ENCODE measurements at regions not wholly inside any gene's neighbourhood (a gene's known extent, or its start where the extent isn't known, plus 50 kb on each side); places are given as distances from the start of the nearest gene placed in this dataset.

DNA sequence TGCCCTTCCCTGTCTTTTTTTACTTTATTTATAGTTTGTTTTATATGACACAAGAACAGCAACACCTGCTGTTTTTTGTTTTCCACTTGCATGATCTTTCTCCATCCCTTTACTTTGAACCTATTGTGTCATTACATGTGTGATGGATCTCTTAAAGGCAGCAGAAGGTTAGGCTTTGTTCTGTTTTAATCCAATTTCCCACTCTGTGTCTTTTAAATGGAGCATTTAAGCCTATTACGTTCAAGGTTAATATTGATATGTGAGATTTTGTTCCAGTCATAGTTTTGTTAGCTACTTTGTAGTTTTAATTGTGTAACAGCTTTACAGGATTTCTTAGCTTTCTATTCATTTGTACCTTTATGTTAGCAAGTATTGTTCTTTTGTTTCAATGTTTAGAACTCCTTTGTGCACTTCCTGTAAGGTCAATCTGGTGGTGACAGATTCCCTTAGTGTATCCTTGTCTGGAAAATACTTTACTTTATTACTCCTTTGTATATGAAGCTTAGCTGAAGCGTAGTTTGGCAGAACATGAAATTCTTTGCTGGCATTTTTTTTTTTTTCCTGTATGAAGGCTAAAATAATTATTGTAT is 1443.0 kb upstream of the LRRTM1 start:
- TF ChIP-seq CTCF (IDR thresholded peaks at IDR 0.05) = no peak
- no peak for TF ChIP-seq POLR2A (IDR thresholded peaks at IDR 0.05)
